Activated CD8-positive, alpha-beta memory T cell treated with anti-CD3 and anti-CD28 coated beads, Interleukin-2, amount 50 U/mL, for 24 hours (primary cell): ENCODE measurements at regions not wholly inside any gene's neighbourhood (a gene's known extent, or its start where the extent isn't known, plus 50 kb on each side); places are given as distances from the start of the nearest gene placed in this dataset.
"Not testable (repeated sequence)": the region's sequence is repeated elsewhere in the genome, so short reads cannot be mapped to it uniquely, and the experiment has no call there.

Source experiments
- DNase-seq: peaks from one replicate; pipeline ENCODE4 v3.0.0-alpha.2; 2020; ENCODE audit errors: extremely low read depth

- not testable (repeated sequence) for DNase-seq
These were observed 224.4 kb upstream of the SERP2 start for GRCh38 chr13:44149231-44149630.

- no peak for DNase-seq
These were observed 223.8 kb upstream of the SERP2 start for GRCh38 chr13:44149821-44150220.

DNA sequence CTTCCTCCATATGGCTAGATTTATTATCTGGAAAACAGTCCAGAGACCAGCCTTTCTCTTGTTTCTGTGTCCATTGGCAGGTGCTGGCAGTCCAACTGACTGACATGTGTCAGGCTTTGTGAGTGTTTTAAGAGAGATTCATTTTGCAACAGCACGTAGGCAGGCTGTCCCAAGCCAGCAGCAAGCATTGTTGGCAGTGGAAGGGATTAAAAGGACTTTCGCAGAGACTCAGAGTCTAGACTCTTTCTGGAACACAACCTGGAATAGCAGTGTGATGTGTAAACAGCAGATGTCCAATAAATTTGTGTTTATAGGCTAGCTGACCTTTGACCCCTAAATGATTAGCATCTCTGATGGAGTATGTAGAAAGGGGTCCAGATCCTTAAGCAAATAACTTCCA, 222.2 kb upstream of the SERP2 start:
- DNase-seq: no peak

- DNase-seq: no peak
These were observed 220.1 kb upstream of the SERP2 start for GRCh38 chr13:44153496-44153895.

GRCh38 chr13:44155422-44156293, 218.0 kb upstream of the SERP2 start:
- DNase-seq: no peak

DNA sequence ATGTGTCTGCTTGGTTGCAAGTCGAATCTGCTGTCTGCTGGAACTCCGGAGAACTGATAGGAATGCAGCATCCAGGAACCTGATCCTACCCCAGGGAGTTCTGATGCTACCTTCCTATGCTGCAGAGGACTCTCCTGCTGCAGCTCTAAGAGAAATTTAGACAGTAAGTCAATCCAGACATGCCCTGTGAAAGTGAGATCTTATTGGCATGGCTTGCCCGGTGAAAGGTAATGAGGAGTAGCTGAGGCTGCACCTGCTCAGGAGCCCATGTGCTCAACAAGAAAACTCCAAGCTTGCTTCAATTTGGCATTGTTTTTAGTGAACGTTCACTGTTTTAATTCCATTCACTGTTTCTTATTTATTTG, 217.3 kb upstream of the SERP2 start:
- no peak for DNase-seq

DNA sequence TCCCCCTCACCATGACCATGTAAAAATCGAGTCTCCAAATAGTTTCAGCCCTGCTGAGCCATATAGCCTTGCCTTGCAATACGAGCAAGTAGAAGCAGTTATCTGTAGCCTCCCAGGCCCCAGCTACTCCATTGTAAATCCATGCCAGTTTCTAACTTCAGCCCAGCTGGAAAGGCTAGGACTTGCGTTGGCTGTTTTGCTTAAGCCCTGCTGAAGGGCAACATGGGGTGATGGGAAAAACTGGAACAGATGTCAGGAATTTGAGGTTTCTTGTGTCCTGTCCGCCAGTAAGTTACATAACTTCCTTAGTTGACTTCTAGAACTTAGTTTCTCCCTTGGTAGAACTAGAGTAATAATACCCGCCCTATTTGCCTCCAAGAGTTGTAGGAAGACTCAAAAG, 216.0 kb upstream of the SERP2 start:
- DNase-seq: no peak

GRCh38 chr13:44158098-44158521, 215.5 kb upstream of the SERP2 start:
- DNase-seq: no peak

DNA sequence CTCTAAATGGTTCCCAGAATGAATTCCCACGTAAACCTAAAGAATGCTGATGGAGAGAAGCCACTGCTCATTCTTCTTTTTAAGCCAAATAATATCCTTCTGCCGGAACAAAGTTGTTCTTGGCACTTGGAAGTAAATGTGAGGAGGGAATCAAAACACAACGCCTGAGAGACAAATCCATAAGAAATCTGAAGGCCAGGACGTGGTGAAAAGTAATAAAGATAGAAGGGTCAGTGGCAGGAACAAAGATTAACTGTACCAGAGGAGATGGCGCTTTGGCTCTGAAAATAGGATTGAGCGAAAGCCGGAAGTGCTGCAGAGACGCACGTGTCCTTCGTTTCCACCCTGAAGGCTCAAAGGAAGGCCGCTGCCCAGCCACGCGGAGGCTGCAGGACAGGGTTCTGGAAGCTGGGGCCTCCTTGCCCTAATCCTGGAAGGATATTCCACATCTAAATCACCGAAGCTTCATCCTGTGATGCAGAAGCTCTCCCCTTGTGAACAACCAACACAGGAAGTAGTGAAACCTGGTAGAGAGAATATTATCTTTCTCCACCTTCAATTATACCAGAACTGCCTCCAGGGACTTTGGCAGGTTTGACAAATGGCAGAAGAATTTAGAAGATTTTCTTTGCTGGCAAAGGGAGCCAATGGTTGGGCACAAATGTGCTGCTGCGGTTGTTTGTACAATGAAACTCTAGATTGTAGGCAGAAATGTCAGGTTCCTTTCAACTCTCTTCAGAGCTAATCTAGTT, 214.6 kb upstream of the SERP2 start:
- no peak for DNase-seq

DNA sequence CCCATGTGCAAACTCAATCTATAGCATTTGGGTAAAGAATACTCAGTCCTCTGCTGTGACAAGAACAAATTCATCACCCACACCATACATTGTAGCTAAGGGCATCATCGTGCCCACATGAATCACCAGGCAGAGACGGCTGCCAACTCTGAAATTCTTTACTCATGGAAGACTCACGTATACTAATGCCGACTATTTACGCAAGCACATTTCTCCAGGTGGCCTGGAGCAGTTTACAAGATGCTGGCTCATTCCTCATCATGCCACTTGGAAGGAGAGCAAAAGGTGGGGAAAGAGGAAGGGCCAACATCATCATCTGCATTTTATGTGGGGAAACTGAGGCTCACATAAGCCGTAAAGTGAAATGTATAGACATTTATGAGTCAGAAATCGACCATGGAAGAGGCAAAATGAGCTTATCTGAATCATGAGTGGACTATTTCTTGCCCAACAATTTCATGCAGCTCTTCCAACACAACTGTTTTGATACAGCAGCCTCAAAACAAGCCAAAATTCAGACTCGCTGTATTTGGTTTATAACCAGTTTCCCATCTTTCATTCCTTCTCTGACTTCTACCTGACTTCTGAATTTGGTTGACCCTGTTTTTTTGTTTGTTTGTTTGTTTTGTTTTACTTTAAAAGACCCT, 213.9 kb upstream of the SERP2 start:
- no peak for DNase-seq

DNA sequence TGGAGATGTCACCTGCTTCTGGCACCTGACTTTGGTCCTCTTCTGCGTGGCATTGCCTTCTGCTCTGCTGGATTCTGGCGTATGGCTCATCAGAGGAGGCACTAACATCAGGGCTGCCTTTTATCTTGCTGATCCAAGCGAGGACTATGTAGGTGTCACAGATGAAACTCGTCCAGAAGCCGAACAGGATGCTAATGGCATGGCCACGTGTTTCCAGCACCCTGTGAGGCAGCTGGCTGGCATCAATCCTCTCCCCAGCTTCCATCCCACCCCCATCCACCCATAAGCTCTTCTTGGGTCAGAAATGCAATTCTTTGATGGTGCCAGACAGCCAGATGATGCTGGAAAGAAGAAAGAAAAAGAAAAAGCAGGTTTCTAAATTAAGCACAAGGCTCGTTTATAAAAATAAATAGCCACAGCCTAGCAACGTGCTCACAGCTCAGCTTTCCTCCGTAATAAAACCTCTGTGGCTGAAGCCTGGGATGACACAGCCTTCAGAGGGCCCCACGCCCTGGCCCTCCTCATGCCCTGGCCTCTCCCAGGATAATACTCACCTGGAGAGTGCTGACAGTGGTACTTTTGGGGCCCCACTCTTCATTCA, 212.9 kb upstream of the SERP2 start:
- no peak for DNase-seq

- no peak for DNase-seq
These were observed 210.5 kb upstream of the SERP2 start for GRCh38 chr13:44163108-44163507.

DNA sequence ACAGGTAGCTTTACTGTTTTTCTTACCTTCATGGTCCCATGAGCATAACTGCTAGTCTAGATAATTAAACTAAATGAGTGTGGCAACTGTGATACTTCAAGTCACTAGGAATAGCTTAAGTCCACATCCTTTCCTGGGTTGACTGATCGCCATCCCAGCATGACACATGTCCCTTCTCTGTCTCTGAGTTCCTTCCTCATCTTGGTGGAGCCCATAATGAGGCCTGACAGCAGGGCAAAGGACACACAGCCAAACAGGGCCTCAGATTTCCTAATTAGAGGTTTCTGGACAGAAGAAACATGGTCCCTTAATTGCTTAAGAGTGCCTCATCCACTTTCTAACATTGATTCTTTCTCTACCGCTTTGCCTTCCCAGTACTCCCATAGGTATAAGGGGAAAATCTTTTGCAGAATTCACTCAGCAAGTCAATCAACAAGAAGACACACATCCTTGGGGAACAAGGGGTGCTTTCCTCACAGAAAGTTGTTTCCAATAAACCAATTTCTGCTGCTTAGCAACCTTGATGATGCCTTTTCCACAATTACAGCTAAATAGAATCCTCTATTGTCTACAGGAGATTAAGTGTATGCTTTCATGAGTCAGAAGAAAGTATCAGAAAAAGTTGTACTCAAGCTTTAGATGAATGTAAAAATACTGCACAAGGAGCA, 208.3 kb upstream of the SERP2 start:
- DNase-seq: no peak

- no peak for DNase-seq
These were observed 207.6 kb upstream of the SERP2 start for GRCh38 chr13:44165889-44166496.

DNA sequence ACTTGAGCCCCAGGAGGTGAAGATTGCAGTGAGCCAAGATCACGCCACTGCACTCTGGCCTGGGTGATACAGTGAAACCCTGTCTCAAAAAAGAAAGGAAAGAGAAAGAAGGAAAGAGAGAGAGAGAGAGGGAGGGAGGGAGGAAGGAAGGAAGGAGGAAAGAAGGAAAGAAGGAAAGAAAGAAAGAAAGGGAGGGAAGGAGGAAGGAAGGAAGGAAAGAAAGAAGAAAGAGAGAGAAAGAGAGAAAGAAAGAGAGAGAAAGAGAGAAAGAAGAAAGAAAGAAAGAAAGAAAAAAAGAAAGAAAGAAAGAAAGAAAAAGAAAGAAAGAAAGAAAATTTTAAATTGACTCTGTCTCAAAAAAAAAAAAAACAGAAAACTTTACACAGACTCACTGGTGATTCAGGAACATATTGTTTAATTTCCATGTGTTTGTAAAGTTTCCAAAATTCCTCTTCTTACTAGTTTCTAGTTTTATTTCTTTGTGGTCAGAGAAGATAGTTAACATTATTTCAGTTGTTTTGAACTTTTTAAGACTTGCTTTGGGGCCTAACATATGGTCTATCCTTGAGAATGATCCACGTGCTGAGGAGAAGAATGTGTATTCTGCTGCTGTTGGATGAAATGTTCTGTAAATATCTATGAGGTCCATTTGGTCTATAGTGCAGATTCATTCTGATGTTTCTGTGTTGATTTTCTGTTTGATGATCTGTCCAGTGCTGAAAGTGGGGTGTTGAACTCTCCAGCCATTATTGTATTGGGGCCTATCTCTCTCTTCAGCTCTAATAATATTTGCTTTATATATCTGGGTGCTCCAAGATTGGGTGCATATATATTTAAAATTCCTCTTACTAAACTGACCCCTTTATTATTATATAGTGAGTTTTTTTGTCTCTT, 204.4 kb upstream of the SERP2 start:
- no peak for DNase-seq

GRCh38 chr13:44170731-44171130, 202.9 kb upstream of the SERP2 start:
- DNase-seq: no peak

DNA sequence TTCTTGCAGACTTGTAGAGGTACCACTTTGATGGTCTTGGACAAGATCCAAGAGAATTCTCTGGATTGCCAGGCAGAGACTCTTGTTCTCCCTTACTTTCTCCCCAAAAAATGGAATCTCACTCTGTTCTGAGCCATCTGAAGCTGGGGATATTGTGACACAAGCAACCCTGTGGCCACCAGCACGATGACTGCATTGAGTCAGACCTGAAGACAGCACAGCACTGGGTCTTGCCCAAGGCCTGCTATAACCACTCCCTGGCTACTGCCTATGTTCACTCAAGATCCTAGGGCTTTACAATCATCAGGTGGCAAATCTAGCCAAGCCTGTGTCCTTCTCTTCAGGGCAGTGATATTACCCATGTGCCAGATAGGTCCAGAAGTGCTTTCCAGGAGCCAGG, 202.5 kb upstream of the SERP2 start:
- DNase-seq: no peak

GRCh38 chr13:44171861-44172260, 201.8 kb upstream of the SERP2 start:
- DNase-seq: no peak

DNA sequence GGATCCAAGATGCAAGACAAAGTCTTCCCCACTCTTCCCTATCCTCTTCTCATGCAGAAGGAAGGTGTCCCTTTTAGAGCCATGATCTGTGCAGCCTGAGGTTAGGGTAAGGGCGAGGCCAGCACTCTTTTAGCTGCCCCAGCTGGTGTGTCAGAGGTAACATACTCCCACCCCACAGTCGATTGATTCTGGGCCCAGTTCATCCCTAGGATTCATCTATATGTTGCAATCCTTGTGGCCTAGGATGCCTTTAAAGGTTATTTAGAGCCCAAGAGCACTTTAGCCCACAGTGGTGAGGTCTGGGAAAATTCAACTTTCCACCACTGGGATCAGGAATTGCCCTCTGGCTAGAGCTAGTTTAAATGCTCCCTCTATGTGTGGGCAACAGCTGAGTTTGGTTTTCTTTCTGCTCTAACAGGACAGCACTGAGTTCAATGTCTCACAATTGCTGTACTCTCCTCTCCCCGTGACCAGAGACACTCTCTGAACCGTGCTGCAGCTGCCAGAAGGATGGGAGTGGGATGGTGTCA, 201.3 kb upstream of the SERP2 start:
- DNase-seq: no peak
